ENCODE measurements at regions not wholly inside any gene's neighbourhood (a gene's known extent, or its start where the extent isn't known, plus 50 kb on each side); places are given as distances from the start of the nearest gene placed in this dataset.

DNA sequence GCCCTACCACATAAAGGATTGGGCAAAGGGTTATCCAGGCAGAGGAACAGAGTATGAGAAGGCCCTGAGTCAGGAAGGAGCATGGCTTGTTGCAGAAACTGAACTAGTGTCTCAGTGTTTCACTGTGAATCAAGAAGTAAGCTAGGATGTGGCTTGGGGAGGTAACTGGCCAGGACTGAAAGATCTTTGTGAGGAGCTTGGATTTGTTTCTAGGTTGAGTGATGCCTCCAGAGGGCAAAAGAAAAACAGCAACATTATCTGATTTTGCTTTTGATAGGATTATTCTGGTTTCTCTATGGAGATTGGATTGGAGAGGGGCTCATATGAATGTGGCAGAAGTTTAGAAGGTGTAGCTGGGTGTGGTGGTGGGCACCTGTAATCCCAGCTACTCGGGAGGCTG lies 137.9 kb upstream of the HDAC9 start:
- H3K79me2 ChIP-seq (ENCODE audit: low read depth): no peaks in the 10 kb centered on the region
- no peak overlapping the region for H3K4me3 ChIP-seq
- no peaks in the 10 kb centered on the region for H3K27me3 ChIP-seq
- Mint-ChIP-seq H3K27ac (no peak overlapping the region), H3K9me3 (no peaks in the 10 kb centered on the region), H3K36me3 (no peaks in the 10 kb centered on the region), H3K4me3 (no peak overlapping the region), H3K27me3 (ENCODE audit: insufficient read depth, low read depth) (peaks cover 2% of the 10 kb centered on the region), H3K4me1 (peaks cover 23% of the 10 kb centered on the region)
- H3K9me3 ChIP-seq (ENCODE audit: low read depth): no peaks in the 10 kb centered on the region
- DNase-seq (ENCODE audit: low spot score): peak; percentile 12
- H3K4me1 ChIP-seq: no peaks in the 10 kb centered on the region
- TF ChIP-seq, protein P1, sequence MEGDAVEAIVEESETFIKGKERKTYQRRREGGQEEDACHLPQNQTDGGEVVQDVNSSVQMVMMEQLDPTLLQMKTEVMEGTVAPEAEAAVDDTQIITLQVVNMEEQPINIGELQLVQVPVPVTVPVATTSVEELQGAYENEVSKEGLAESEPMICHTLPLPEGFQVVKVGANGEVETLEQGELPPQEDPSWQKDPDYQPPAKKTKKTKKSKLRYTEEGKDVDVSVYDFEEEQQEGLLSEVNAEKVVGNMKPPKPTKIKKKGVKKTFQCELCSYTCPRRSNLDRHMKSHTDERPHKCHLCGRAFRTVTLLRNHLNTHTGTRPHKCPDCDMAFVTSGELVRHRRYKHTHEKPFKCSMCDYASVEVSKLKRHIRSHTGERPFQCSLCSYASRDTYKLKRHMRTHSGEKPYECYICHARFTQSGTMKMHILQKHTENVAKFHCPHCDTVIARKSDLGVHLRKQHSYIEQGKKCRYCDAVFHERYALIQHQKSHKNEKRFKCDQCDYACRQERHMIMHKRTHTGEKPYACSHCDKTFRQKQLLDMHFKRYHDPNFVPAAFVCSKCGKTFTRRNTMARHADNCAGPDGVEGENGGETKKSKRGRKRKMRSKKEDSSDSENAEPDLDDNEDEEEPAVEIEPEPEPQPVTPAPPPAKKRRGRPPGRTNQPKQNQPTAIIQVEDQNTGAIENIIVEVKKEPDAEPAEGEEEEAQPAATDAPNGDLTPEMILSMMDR (IDR thresholded peaks at IDR 0.05): peak; percentile 37
- TF ChIP-seq EZH2 (IDR thresholded peaks at IDR 0.05): no peak
- H3K4me2 ChIP-seq: no peak overlapping the region
- no peaks in the 10 kb centered on the region for H4K20me1 ChIP-seq (ENCODE audit: low read depth)
- H2AFZ ChIP-seq (replicated peaks): no peak overlapping the region
- H3K9ac ChIP-seq: no peak overlapping the region
- no peaks in the 10 kb centered on the region for H3F3A ChIP-seq (ENCODE audit: low read depth)
- no peak overlapping the region for H3K27ac ChIP-seq
- no peaks in the 10 kb centered on the region for H3K36me3 ChIP-seq

DNA sequence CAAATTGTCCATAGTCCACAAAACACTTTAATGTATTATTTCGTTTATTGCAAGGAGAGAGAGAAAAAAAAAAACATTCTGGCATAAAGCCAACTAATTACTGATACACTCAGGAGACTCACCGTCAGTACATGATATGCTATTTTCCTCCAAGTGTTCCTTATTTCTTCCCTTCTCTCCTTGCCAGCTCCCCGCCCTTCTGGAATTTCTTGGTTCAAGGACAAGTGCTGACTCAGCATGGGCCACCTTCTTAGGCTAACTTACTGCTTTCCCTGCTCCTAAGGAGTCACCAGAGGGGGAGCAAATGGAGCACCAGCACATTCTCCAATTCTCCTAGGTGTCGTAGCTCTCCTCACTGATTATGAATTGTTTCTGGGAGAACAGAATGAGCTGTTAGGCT lies 133.8 kb upstream of the HDAC9 start:
- H3K27ac Mint-ChIP-seq: no peak overlapping the region
- no peak overlapping the region for H3K4me2 ChIP-seq

DNA sequence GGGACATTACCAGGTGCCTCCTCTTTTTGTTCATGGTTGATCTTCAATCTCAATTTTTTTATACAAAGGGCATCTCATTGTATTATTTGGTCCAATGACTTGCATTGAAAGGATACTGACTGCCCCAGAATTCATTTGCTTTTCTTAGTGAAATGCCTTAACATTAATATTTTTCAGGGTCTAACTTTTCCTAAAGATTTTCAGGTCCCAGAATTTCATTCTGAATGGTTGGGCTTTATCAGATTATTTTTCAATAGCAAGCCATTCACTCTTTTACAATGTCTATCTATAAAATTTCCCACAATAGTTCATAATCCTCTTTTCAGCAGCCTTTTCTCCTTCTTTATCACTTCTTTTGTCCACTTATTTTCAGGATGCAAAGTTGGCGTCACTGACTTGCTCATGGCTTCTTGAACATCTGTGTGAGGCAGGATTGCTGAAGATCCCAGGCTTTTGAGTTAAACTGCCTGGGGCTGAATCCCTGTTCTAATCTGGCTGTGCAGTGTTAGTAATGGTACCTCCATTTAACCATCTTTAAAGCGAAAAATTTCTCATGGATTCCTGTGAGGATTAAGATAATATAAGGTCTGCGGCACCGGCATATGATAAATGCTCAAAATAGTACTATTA lies 131.7 kb upstream of the HDAC9 start:
- H3K4me3 Mint-ChIP-seq: no peak overlapping the region
- peak; percentile 9 for DNase-seq (ENCODE audit: low spot score)
- no peaks in the 10 kb centered on the region for H3K27me3 Mint-ChIP-seq (ENCODE audit: insufficient read depth, low read depth)
- Histone ChIP-seq H3K4me3 (no peak overlapping the region), H3K4me2 (peak overlapping the region; percentile 20), H3K4me1 (peaks cover 13% of the 10 kb centered on the region), H3K9me3 (ENCODE audit: low read depth) (no peaks in the 10 kb centered on the region), H2AFZ (replicated peaks) (no peak overlapping the region), H3K79me2 (ENCODE audit: low read depth) (no peaks in the 10 kb centered on the region), H3K27me3 (no peaks in the 10 kb centered on the region), H3K36me3 (no peaks in the 10 kb centered on the region), H3K9ac (no peak overlapping the region), H4K20me1 (ENCODE audit: low read depth) (no peaks in the 10 kb centered on the region), H3K27ac (peak overlapping the region; percentile 5), H3F3A (ENCODE audit: low read depth) (no peaks in the 10 kb centered on the region)
- no peaks in the 10 kb centered on the region for H3K9me3 Mint-ChIP-seq
- peak overlapping the region; percentile 8 for H3K27ac Mint-ChIP-seq
- H3K36me3 Mint-ChIP-seq: no peaks in the 10 kb centered on the region
- TF ChIP-seq, protein P1 (IDR thresholded peaks at IDR 0.05): no peak
- TF ChIP-seq EZH2phosphoT487 (IDR thresholded peaks at IDR 0.05): no peak
- no peak for TF ChIP-seq EZH2 (IDR thresholded peaks at IDR 0.05)
- H3K4me1 Mint-ChIP-seq: peaks cover 9% of the 10 kb centered on the region

More for the DNA sequence above, 133.8 kb upstream of the HDAC9 start:
- Histone ChIP-seq H3K36me3 (no peaks in the 10 kb centered on the region), H3F3A (ENCODE audit: low read depth) (no peaks in the 10 kb centered on the region), H3K9me3 (ENCODE audit: low read depth) (no peaks in the 10 kb centered on the region), H3K27me3 (no peaks in the 10 kb centered on the region), H3K4me3 (no peak overlapping the region), H3K79me2 (ENCODE audit: low read depth) (no peaks in the 10 kb centered on the region), H4K20me1 (ENCODE audit: low read depth) (no peaks in the 10 kb centered on the region), H2AFZ (replicated peaks) (no peak overlapping the region), H3K27ac (no peak overlapping the region), H3K4me1 (peaks cover 13% of the 10 kb centered on the region), H3K9ac (no peak overlapping the region)
- DNase-seq (ENCODE audit: low spot score): peak; percentile 15
- peaks cover 9% of the 10 kb centered on the region for H3K4me1 Mint-ChIP-seq
- H3K27me3 Mint-ChIP-seq (ENCODE audit: insufficient read depth, low read depth): peaks cover 2% of the 10 kb centered on the region
- no peak overlapping the region for H3K4me3 Mint-ChIP-seq
- no peaks in the 10 kb centered on the region for H3K36me3 Mint-ChIP-seq
- no peaks in the 10 kb centered on the region for H3K9me3 Mint-ChIP-seq
- TF ChIP-seq EZH2phosphoT487 (IDR thresholded peaks at IDR 0.05): no peak
- TF ChIP-seq, protein P1 (IDR thresholded peaks at IDR 0.05): peak; percentile 12

Data from neural progenitor cell (in vitro differentiated cells).